Neural progenitor cell (in vitro differentiated cells): ENCODE measurements at regions not wholly inside any gene's neighbourhood (a gene's known extent, or its start where the extent isn't known, plus 50 kb on each side); places are given as distances from the start of the nearest gene placed in this dataset.

Experiments
- EZH2 ChIP-seq: fragments of 200-600 bp; sonication (generic); IDR thresholded peaks from 2 replicates; pipeline ENCODE4 v1.6.1; 2017; ENCODE audit warnings: antibody characterized with exemption, mild to moderate bottlenecking, moderate library complexity
- TF ChIP-seq, protein P1 (sequence below): fragments of 200-600 bp; sonication (generic); IDR thresholded peaks from 2 replicates; pipeline ENCODE4 v1.5.1; 2017; ENCODE audit warnings: antibody characterized with exemption, mild to moderate bottlenecking

- no peak for TF ChIP-seq EZH2
- TF ChIP-seq, protein P1, sequence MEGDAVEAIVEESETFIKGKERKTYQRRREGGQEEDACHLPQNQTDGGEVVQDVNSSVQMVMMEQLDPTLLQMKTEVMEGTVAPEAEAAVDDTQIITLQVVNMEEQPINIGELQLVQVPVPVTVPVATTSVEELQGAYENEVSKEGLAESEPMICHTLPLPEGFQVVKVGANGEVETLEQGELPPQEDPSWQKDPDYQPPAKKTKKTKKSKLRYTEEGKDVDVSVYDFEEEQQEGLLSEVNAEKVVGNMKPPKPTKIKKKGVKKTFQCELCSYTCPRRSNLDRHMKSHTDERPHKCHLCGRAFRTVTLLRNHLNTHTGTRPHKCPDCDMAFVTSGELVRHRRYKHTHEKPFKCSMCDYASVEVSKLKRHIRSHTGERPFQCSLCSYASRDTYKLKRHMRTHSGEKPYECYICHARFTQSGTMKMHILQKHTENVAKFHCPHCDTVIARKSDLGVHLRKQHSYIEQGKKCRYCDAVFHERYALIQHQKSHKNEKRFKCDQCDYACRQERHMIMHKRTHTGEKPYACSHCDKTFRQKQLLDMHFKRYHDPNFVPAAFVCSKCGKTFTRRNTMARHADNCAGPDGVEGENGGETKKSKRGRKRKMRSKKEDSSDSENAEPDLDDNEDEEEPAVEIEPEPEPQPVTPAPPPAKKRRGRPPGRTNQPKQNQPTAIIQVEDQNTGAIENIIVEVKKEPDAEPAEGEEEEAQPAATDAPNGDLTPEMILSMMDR: no peak
These were observed 339.4 kb downstream of the ACTL7B start for GRCh38 chr9:108516391-108516790.
